ENCODE measurements at regions not wholly inside any gene's neighbourhood (a gene's known extent, or its start where the extent isn't known, plus 50 kb on each side); places are given as distances from the start of the nearest gene placed in this dataset.

GRCh38 chr1:101290922-101291561, 54.2 kb downstream of the S1PR1 start:
- peak overlapping the region; percentile 66 for H3K4me2 ChIP-seq (ENCODE audit: insufficient read depth, low read length)
- TF ChIP-seq CTCF (IDR thresholded peaks at IDR 0.05; ENCODE audit: extremely low read depth, low read depth, low read length) = no peak
- peaks cover 42% of the 10 kb centered on the region for H3K4me1 ChIP-seq (ENCODE audit: insufficient read depth, low read length)
- H3K36me3 ChIP-seq (ENCODE audit: insufficient read depth, low read length) = no peaks in the 10 kb centered on the region
- H3K79me2 ChIP-seq (ENCODE audit: insufficient read depth, low read length) = no peaks in the 10 kb centered on the region
- no peaks in the 10 kb centered on the region for H3K27me3 ChIP-seq (ENCODE audit: insufficient read depth, low read length)
- peak overlapping the region; percentile 56 for H3K27ac ChIP-seq (ENCODE audit: low read depth, low read length)
- DNase-seq (ENCODE audit: insufficient read length, low spot score, missing footprints) = no peak
- H2AFZ ChIP-seq (ENCODE audit: low read length) = peak overlapping the region; percentile 6
- no peaks in the 10 kb centered on the region for H4K20me1 ChIP-seq (ENCODE audit: insufficient read depth, low read length)
- H3K4me3 ChIP-seq (ENCODE audit: insufficient read depth, low read length) = no peak overlapping the region
- H3K9me3 ChIP-seq (ENCODE audit: low read depth, low read length) = no peaks in the 10 kb centered on the region

GRCh38 chr1:101291562-101292380, 55.0 kb downstream of the S1PR1 start:
- Histone ChIP-seq H4K20me1 (ENCODE audit: insufficient read depth, low read length) (no peaks in the 10 kb centered on the region), H3K4me3 (ENCODE audit: insufficient read depth, low read length) (no peak overlapping the region), H3K27me3 (ENCODE audit: insufficient read depth, low read length) (no peaks in the 10 kb centered on the region), H3K9me3 (ENCODE audit: low read depth, low read length) (no peaks in the 10 kb centered on the region), H3K79me2 (ENCODE audit: insufficient read depth, low read length) (no peaks in the 10 kb centered on the region), H3K4me2 (ENCODE audit: insufficient read depth, low read length) (peak overlapping the region; percentile 66), H3K36me3 (ENCODE audit: insufficient read depth, low read length) (no peaks in the 10 kb centered on the region), H3K27ac (ENCODE audit: low read depth, low read length) (peak overlapping the region; percentile 56), H3K4me1 (ENCODE audit: insufficient read depth, low read length) (peaks cover 42% of the 10 kb centered on the region), H2AFZ (ENCODE audit: low read length) (peak overlapping the region; percentile 6)
- DNase-seq (ENCODE audit: insufficient read length, low spot score, missing footprints) = peak; percentile 80
- no peak for TF ChIP-seq CTCF (IDR thresholded peaks at IDR 0.05; ENCODE audit: extremely low read depth, low read depth, low read length)

GRCh38 chr1:101293461-101294051, 56.7 kb downstream of the S1PR1 start:
- Histone ChIP-seq H4K20me1 (ENCODE audit: insufficient read depth, low read length) (no peaks in the 10 kb centered on the region), H3K36me3 (ENCODE audit: insufficient read depth, low read length) (no peaks in the 10 kb centered on the region), H2AFZ (ENCODE audit: low read length) (peak overlapping the region; percentile 50), H3K27ac (ENCODE audit: low read depth, low read length) (peak overlapping the region; percentile 40), H3K4me1 (ENCODE audit: insufficient read depth, low read length) (peaks cover 42% of the 10 kb centered on the region), H3K4me3 (ENCODE audit: insufficient read depth, low read length) (peak overlapping the region; percentile 20), H3K27me3 (ENCODE audit: insufficient read depth, low read length) (no peaks in the 10 kb centered on the region), H3K9me3 (ENCODE audit: low read depth, low read length) (no peaks in the 10 kb centered on the region), H3K4me2 (ENCODE audit: insufficient read depth, low read length) (peak overlapping the region; percentile 56), H3K79me2 (ENCODE audit: insufficient read depth, low read length) (no peaks in the 10 kb centered on the region)
- TF ChIP-seq CTCF (IDR thresholded peaks at IDR 0.05; ENCODE audit: extremely low read depth, low read depth, low read length) = no peak
- DNase-seq (ENCODE audit: insufficient read length, low spot score, missing footprints) = peak; percentile 84

- no peaks in the 10 kb centered on the region for H3K9me3 ChIP-seq (ENCODE audit: low read depth, low read length)
- no peak overlapping the region for H3K4me2 ChIP-seq (ENCODE audit: insufficient read depth, low read length)
- TF ChIP-seq CTCF (IDR thresholded peaks at IDR 0.05; ENCODE audit: extremely low read depth, low read depth, low read length) = no peak
- H3K4me1 ChIP-seq (ENCODE audit: insufficient read depth, low read length) = peaks cover 38% of the 10 kb centered on the region
- no peaks in the 10 kb centered on the region for H3K27me3 ChIP-seq (ENCODE audit: insufficient read depth, low read length)
- H3K36me3 ChIP-seq (ENCODE audit: insufficient read depth, low read length) = no peaks in the 10 kb centered on the region
- H4K20me1 ChIP-seq (ENCODE audit: insufficient read depth, low read length) = no peaks in the 10 kb centered on the region
- H2AFZ ChIP-seq (ENCODE audit: low read length) = no peak overlapping the region
- H3K79me2 ChIP-seq (ENCODE audit: insufficient read depth, low read length) = no peaks in the 10 kb centered on the region
- H3K27ac ChIP-seq (ENCODE audit: low read depth, low read length) = no peak overlapping the region
- no peak for DNase-seq (ENCODE audit: insufficient read length, low spot score, missing footprints)
- H3K4me3 ChIP-seq (ENCODE audit: insufficient read depth, low read length) = no peak overlapping the region
Measured at GRCh38 chr1:101295209-101295608, 58.4 kb downstream of the S1PR1 start.
